Adrenal gland (tissue), 9 donors: ENCODE measurements at regions not wholly inside any gene's neighbourhood (a gene's known extent, or its start where the extent isn't known, plus 50 kb on each side); places are given as distances from the start of the nearest gene placed in this dataset.

Experiments
- DNase-seq, 7 donors: peaks; one replicate each; pipeline ENCODE4 v3.0.0-alpha.2; 2019 to 2020
- H3K27ac ChIP-seq, 5 donors: fragments of 200-600 bp; sonication (generic) in 4 of 5; 1 replicate in 3 of 5; 2 replicates in 2 of 5; pipeline versions ENCODE4 v1.5.1 to v1.8.0; 2016 to 2020; ENCODE audit warnings: mild to moderate bottlenecking in 1 of 5
- H3K27me3 ChIP-seq: fragments of 200-600 bp; 2 replicates; pipeline ENCODE4 v1.8.0; 2021
- H3K36me3 ChIP-seq, 2 donors: fragments of 200-600 bp; replicated peaks in 1 of 2; 1 replicate in 1 of 2; 2 replicates in 1 of 2; pipeline versions ENCODE4 v1.5.1 to v1.8.0; 2018 to 2022
- H3K4me1 ChIP-seq, 2 donors: fragments of 200-600 bp; replicated peaks in 1 of 2; 1 replicate in 1 of 2; 2 replicates in 1 of 2; pipeline versions ENCODE4 v1.5.1 to v1.8.0; 2018 to 2021
- H3K4me3 ChIP-seq, 4 donors: fragments of 200-600 bp; sonication (generic) in 3 of 4; one replicate each; pipeline ENCODE4 v1.5.1; 2016 to 2018
- H3K9me3 ChIP-seq, 3 donors: fragments of 200-600 bp; sonication (generic) in 1 of 3; replicated peaks in 1 of 3; 1 replicate in 2 of 3; 2 replicates in 1 of 3; pipeline versions ENCODE4 v1.5.1 to v1.8.0; 2016 to 2021
- POLR2A ChIP-seq, 2 donors: fragments of 450-650 bp; IDR thresholded peaks; one replicate each; pipeline ENCODE4 v1.6.1; 2017; ENCODE audit warnings: antibody characterized with exemption in 2 of 2, mild to moderate bottlenecking in 2 of 2, moderate library complexity in 1 of 2
- WGBS, 4 donors: extraction: QIAGEN DNeasy Blood & Tissue Kit in 2 of 4; methylation state at CpG; one replicate each; pipeline versions ENCODE4 v1.1.5 to v1.1.7; 2013 to 2017; 5-methylcytosine and 5-hydroxymethylcytosine counted together
- intact Hi-C, 2 donors: fragments of 100-400 bp; cut with DNase I; formaldehyde crosslinking; loops; one replicate each; pipeline versions ENCODE4 v1.14.1 to v1.15.0; 2022 to 2023
- TF ChIP-seq, protein P1 (sequence below), 6 experiments: fragments of 450-650 bp in 4 of 6; fragments of 200-600 bp in 2 of 6; sonication (generic) in 1 of 6; IDR thresholded peaks; 1 replicate in 5 of 6; 2 replicates in 1 of 6; pipeline versions ENCODE4 v1.5.1 to v1.8.0; 2016 to 2021; ENCODE audit warnings: antibody characterized with exemption in 6 of 6, mild to moderate bottlenecking in 2 of 6, moderate library complexity in 1 of 6
- donor health status: healthy with polysubstance abuse.
- donor health status: Bipolar disorder and iron deficiency.
- donor health status: DM: yes; HTN: yes; CAD: no.
- donor health status: DM: no; HTN: no; CAD: no.
- donor health status: DM: no; HTN: no; CAD: no.

GRCh38 chr7:116386674-116387073, 112.9 kb upstream of the CAV2 start:
- Histone ChIP-seq H3K4me3 (no peak overlapping the region), H3K9me3 (no peaks in the 10 kb centered on the region), H3K27me3 (no peaks in the 10 kb centered on the region), H3K4me1 (no peaks in the 10 kb centered on the region), H3K36me3 (no peaks in the 10 kb centered on the region), H3K27ac (no peak overlapping the region)
- TF ChIP-seq, protein P1, sequence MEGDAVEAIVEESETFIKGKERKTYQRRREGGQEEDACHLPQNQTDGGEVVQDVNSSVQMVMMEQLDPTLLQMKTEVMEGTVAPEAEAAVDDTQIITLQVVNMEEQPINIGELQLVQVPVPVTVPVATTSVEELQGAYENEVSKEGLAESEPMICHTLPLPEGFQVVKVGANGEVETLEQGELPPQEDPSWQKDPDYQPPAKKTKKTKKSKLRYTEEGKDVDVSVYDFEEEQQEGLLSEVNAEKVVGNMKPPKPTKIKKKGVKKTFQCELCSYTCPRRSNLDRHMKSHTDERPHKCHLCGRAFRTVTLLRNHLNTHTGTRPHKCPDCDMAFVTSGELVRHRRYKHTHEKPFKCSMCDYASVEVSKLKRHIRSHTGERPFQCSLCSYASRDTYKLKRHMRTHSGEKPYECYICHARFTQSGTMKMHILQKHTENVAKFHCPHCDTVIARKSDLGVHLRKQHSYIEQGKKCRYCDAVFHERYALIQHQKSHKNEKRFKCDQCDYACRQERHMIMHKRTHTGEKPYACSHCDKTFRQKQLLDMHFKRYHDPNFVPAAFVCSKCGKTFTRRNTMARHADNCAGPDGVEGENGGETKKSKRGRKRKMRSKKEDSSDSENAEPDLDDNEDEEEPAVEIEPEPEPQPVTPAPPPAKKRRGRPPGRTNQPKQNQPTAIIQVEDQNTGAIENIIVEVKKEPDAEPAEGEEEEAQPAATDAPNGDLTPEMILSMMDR (IDR thresholded peaks at IDR 0.05), result no peak
- no peak for TF ChIP-seq POLR2A (IDR thresholded peaks at IDR 0.05)
- 83 to 91% (median 88%) methylated on average over 5 of the region's 5 CpGs for WGBS, 4 donors
- intact Hi-C loops, result no loop called here
- no peak for DNase-seq

DNA sequence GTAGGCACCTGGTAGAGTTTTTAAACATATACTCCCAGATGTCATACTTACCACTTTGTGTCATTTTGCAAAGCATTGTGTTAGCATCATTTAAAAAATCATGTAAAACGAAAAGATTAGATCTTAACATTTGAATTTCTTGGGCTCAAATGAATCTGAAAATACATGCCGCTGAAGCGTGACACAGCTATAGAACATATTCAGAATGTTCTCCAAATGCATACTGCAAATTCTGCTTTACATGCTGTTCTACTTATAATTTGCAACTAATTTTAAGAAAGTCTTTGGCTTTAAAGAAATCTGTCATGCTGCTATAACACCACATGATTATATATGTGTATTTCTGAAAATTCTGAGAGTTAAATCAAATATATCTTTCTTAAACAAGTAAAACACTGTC, 109.2 kb upstream of the CAV2 start:
- no peaks in the 10 kb centered on the region for H3K36me3 ChIP-seq
- H3K27me3 ChIP-seq, result no peaks in the 10 kb centered on the region
- no peak for DNase-seq
- WGBS, 4 donors, result 87 to 95% (median 92%) methylated on average over 3 of the region's 3 CpGs
- no peaks in the 10 kb centered on the region for H3K9me3 ChIP-seq
- H3K27ac ChIP-seq, result no peak overlapping the region
- intact Hi-C loops, result no loop called here
- TF ChIP-seq POLR2A (IDR thresholded peaks at IDR 0.05), result no peak
- TF ChIP-seq, protein P1 (IDR thresholded peaks at IDR 0.05), result no peak
- H3K4me1 ChIP-seq, result no peaks in the 10 kb centered on the region
- no peak overlapping the region for H3K4me3 ChIP-seq

DNA sequence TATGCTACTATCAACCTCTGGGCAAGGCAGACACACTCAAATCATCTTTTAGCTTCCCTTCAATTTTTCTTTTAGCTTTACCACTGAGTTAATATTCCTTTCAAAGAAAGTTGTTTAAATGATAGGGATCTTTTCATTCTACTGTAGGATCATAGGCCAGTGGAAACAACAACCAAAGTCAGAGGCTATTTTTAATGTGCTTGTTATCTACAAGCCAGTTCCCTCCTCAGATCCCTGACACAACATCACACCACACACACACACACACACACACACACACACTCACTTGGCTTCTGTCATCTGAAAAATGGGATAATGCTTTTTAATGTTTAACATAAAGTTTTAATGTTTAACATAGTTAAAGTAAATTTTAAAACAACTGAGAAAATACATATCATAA, 106.7 kb upstream of the CAV2 start:
- H3K36me3 ChIP-seq, result no peaks in the 10 kb centered on the region
- no peaks in the 10 kb centered on the region for H3K9me3 ChIP-seq
- H3K27me3 ChIP-seq, result no peaks in the 10 kb centered on the region
- no peak for TF ChIP-seq POLR2A (IDR thresholded peaks at IDR 0.05)
- TF ChIP-seq, protein P1 (IDR thresholded peaks at IDR 0.05), result no peak
- H3K4me3 ChIP-seq, result no peak overlapping the region
- intact Hi-C loops, result no loop called here
- no peaks in the 10 kb centered on the region for H3K4me1 ChIP-seq
- H3K27ac ChIP-seq, result no peak overlapping the region
- no peak for DNase-seq

GRCh38 chr7:116393654-116394053, 105.9 kb upstream of the CAV2 start:
- Histone ChIP-seq H3K27me3 (no peaks in the 10 kb centered on the region), H3K27ac (no peak overlapping the region), H3K36me3 (no peaks in the 10 kb centered on the region), H3K9me3 (no peaks in the 10 kb centered on the region), H3K4me3 (no peak overlapping the region), H3K4me1 (no peaks in the 10 kb centered on the region)
- no peak for DNase-seq
- 50 to 62% (median 57%) methylated on average over 6 of the region's 6 CpGs for WGBS, 4 donors
- TF ChIP-seq, protein P1 (IDR thresholded peaks at IDR 0.05), result no peak
- intact Hi-C loops, result no loop called here
